ENCODE measurements at regions not wholly inside any gene's neighbourhood (a gene's known extent, or its start where the extent isn't known, plus 50 kb on each side); places are given as distances from the start of the nearest gene placed in this dataset.
A peak's percentile ranks its signal among the peaks of the same experiment; 100 is the strongest.

- peak; percentile 91 for TF ChIP-seq ATF2 (tag by site-specific recombination; IDR thresholded peaks at IDR 0.05; ENCODE audit: low read depth)
- TF ChIP-seq SCRT1 (tag by site-specific recombination; IDR thresholded peaks at IDR 0.05; ENCODE audit: borderline replicate concordance) = no peak
- TF ChIP-seq ZBTB17 (tag by site-specific recombination; IDR thresholded peaks at IDR 0.05) = peak; percentile 73
- no peak for TF ChIP-seq SETDB1 (IDR thresholded peaks at IDR 0.05; ENCODE audit: insufficient read length, low read length)
- TF ChIP-seq ZNF610 (tag by site-specific recombination; IDR thresholded peaks at IDR 0.05; ENCODE audit: borderline replicate concordance) = no peak
- no peak for TF ChIP-seq ZNF530 (tag by site-specific recombination; IDR thresholded peaks at IDR 0.05; ENCODE audit: low read depth)
- peak; percentile 82 for TF ChIP-seq ZNF639 (tag by site-specific recombination; IDR thresholded peaks at IDR 0.05)
- peak; percentile 75; the same call in 1 of the 2 replicates for TF ChIP-seq ZNF184 (tag by site-specific recombination; IDR thresholded peaks at IDR 0.05)
- no peak for TF ChIP-seq EGR2 (tag by site-specific recombination; IDR thresholded peaks at IDR 0.05; ENCODE audit: low read depth)
- no peak for TF ChIP-seq ZNF544 (tag by site-specific recombination; IDR thresholded peaks at IDR 0.05)
- peak; percentile 65; the same call in 1 of the 2 replicates for TF ChIP-seq ZNF324 (tag by site-specific recombination; IDR thresholded peaks at IDR 0.05)
- 0 out of 2 replicates have a peak, but pooled peaks have one; percentile 24 for TF ChIP-seq INSM2 (tag by site-specific recombination; IDR thresholded peaks at IDR 0.05)
- 0 out of 2 replicates have a peak, but pooled peaks have one; percentile 19 for TF ChIP-seq WT1 (tag by site-specific recombination; IDR thresholded peaks at IDR 0.05)
- TF ChIP-seq ZNF26 (tag by site-specific recombination; IDR thresholded peaks at IDR 0.05) = no peak
- peak; percentile 99 for TF ChIP-seq ZNF600 (tag by site-specific recombination; IDR thresholded peaks at IDR 0.05)
- TF ChIP-seq ZXDB (tag by site-specific recombination; IDR thresholded peaks at IDR 0.05) = no peak
- TF ChIP-seq ZNF626 (tag by site-specific recombination; IDR thresholded peaks at IDR 0.05) = no peak
- TF ChIP-seq HOXD13 (CRISPR knock-in tag; IDR thresholded peaks at IDR 0.05; ENCODE audit: borderline replicate concordance) = no peak
- no peak for TF ChIP-seq ZBTB10 (tag by site-specific recombination; IDR thresholded peaks at IDR 0.05)
- TF ChIP-seq ZNF18 (tag by site-specific recombination; IDR thresholded peaks at IDR 0.05) = no peak
- 0 out of 2 replicates have a peak, but pooled peaks have one; percentile 61 for TF ChIP-seq TRIM28 (IDR thresholded peaks at IDR 0.05; ENCODE audit: borderline replicate concordance, low read length)
- no peak for TF ChIP-seq ZNF433 (tag by site-specific recombination; IDR thresholded peaks at IDR 0.05; ENCODE audit: low read depth)
Observed at GRCh38 chr21:35575280-35575915, 484.9 kb downstream of the SETD4 start (continued).

All from HEK293 (cell line).